ENCODE measurements at regions not wholly inside any gene's neighbourhood (a gene's known extent, or its start where the extent isn't known, plus 50 kb on each side); places are given as distances from the start of the nearest gene placed in this dataset.

DNA sequence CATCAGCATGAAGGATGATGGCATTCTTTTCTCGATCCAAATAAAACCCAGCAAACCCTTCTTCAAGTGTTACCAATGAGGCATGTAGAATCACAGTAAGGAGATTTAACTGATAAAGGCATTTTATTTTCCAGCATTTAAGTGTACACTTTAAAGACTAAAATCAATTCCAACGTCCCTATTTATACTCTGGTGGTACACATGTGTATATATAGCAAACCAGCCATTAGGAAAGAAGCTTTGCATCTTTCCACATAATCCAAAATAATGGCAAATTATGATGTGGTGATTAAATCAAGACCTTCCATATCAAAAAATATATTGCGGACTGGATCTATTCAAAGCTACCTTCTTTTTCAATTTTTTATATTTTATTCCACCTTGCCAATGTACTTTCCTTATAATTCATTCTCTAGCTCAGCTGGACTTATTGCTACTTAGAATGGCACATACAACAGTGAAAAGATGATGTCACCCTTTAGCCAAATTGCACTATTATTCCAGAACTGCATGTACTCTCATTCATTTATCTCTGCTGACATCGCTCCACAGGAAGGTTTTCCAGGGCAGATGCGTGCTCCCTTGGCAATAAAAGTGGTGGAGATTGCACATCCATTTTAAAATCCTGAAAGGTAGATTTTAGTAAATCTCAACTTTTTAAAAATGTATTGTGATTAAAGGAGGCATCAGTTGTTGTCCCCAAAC lies 63.3 kb upstream of the SLC30A5 start:
- H3K27me3 ChIP-seq (ENCODE audit: insufficient read depth, poor library complexity, severe bottlenecking): peaks cover 4% of the 10 kb centered on the region
- H3K4me3 ChIP-seq (ENCODE audit: severe bottlenecking): no peak overlapping the region
- no peaks in the 10 kb centered on the region for H3K9me3 ChIP-seq (ENCODE audit: severe bottlenecking)
- DNase-seq (ENCODE audit: low spot score): no peak
- TF ChIP-seq, protein P1, sequence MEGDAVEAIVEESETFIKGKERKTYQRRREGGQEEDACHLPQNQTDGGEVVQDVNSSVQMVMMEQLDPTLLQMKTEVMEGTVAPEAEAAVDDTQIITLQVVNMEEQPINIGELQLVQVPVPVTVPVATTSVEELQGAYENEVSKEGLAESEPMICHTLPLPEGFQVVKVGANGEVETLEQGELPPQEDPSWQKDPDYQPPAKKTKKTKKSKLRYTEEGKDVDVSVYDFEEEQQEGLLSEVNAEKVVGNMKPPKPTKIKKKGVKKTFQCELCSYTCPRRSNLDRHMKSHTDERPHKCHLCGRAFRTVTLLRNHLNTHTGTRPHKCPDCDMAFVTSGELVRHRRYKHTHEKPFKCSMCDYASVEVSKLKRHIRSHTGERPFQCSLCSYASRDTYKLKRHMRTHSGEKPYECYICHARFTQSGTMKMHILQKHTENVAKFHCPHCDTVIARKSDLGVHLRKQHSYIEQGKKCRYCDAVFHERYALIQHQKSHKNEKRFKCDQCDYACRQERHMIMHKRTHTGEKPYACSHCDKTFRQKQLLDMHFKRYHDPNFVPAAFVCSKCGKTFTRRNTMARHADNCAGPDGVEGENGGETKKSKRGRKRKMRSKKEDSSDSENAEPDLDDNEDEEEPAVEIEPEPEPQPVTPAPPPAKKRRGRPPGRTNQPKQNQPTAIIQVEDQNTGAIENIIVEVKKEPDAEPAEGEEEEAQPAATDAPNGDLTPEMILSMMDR (IDR thresholded peaks at IDR 0.05; ENCODE audit: poor library complexity, severe bottlenecking): no peak
- no peaks in the 10 kb centered on the region for H3K4me1 ChIP-seq (ENCODE audit: insufficient read depth, poor library complexity, severe bottlenecking)
- H3K36me3 ChIP-seq (ENCODE audit: low read depth): no peaks in the 10 kb centered on the region
- no peak overlapping the region for H3K27ac ChIP-seq (ENCODE audit: poor library complexity, severe bottlenecking)
- ATAC-seq (ENCODE audit: low read depth): no peak

DNA sequence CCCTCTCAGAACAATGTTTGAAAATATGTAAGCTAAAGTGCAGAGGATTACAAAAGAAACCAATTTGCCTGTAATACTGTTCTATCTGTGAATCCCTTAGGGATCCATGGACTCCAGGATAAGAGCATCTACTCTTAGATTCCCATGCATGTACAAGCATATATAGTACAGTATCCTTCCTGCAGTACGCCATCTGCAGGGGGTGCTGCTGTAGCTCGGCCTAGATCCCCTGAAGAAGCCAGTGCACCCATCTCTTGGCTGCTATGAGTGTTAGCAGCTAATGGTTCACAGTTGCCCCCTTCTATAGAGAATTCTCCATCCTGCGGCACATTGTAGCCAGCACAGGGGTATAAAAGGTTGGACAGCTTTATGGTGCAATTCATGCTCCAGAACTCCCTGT lies 61.8 kb upstream of the SLC30A5 start:
- DNase-seq (ENCODE audit: low spot score) (no peak), ATAC-seq (ENCODE audit: low read depth) (0 out of 3 replicates have a peak, but pooled peaks have one; percentile 21)
- Histone ChIP-seq H3K4me1 (ENCODE audit: insufficient read depth, poor library complexity, severe bottlenecking) (no peaks in the 10 kb centered on the region), H3K27me3 (ENCODE audit: insufficient read depth, poor library complexity, severe bottlenecking) (peaks cover 4% of the 10 kb centered on the region), H3K36me3 (ENCODE audit: low read depth) (no peaks in the 10 kb centered on the region), H3K27ac (ENCODE audit: poor library complexity, severe bottlenecking) (no peak overlapping the region), H3K4me3 (ENCODE audit: severe bottlenecking) (no peak overlapping the region), H3K9me3 (ENCODE audit: severe bottlenecking) (no peaks in the 10 kb centered on the region)
- TF ChIP-seq, protein P1 (IDR thresholded peaks at IDR 0.05; ENCODE audit: poor library complexity, severe bottlenecking): peak; percentile 6

DNA sequence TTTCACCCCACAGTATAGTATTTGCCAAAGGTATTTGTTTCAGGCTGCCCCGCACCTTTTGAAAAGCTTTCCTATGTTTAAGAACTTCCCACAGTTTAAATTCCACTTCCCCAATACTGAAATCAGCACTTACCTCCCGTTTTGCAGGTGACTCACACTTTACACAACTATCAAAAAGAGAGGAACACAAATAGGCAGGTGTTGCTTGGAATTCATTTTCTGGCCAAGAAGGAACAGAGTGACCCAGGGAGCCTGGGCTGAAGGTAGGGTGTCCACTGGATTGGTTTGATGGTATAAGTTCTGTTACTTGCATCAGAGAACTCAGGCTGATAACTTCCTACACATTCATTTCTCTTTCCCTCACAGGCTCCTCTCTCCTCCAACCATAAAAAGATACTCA lies 60.1 kb upstream of the SLC30A5 start:
- ATAC-seq (ENCODE audit: low read depth): no peak
- no peak for DNase-seq (ENCODE audit: low spot score)
- TF ChIP-seq, protein P1 (IDR thresholded peaks at IDR 0.05; ENCODE audit: poor library complexity, severe bottlenecking): no peak
- Histone ChIP-seq H3K27ac (ENCODE audit: poor library complexity, severe bottlenecking) (no peak overlapping the region), H3K36me3 (ENCODE audit: low read depth) (no peaks in the 10 kb centered on the region), H3K9me3 (ENCODE audit: severe bottlenecking) (no peaks in the 10 kb centered on the region), H3K4me3 (ENCODE audit: severe bottlenecking) (no peak overlapping the region), H3K4me1 (ENCODE audit: insufficient read depth, poor library complexity, severe bottlenecking) (no peaks in the 10 kb centered on the region), H3K27me3 (ENCODE audit: insufficient read depth, poor library complexity, severe bottlenecking) (peaks cover 4% of the 10 kb centered on the region)

DNA sequence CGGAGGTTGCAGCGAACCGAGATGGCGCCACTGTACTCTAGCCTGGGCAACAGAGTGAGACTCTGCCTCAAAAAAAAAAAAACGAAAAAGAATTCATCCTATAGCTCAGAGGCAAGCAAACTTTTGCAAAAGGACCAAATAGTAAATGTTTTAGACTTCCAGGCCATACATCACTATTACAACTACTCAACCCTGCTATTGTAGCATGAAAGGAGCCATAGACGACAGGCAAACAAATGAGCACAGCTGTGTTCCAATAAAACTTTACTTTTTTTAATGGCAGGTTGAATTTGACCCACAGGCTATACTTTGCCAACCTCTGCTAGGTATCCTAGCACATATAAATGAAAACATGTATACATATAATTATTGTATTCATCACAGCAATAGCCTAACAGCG lies 58.9 kb upstream of the SLC30A5 start:
- DNase-seq (ENCODE audit: low spot score) (no peak), ATAC-seq (ENCODE audit: low read depth) (no peak)
- H3K27me3 ChIP-seq (ENCODE audit: insufficient read depth, poor library complexity, severe bottlenecking): no peaks in the 10 kb centered on the region
- H3K4me1 ChIP-seq (ENCODE audit: insufficient read depth, poor library complexity, severe bottlenecking): no peaks in the 10 kb centered on the region
- H3K4me3 ChIP-seq (ENCODE audit: severe bottlenecking): no peak overlapping the region
- TF ChIP-seq, protein P1 (IDR thresholded peaks at IDR 0.05; ENCODE audit: poor library complexity, severe bottlenecking): no peak
- no peaks in the 10 kb centered on the region for H3K9me3 ChIP-seq (ENCODE audit: severe bottlenecking)
- H3K36me3 ChIP-seq (ENCODE audit: low read depth): no peaks in the 10 kb centered on the region
- H3K27ac ChIP-seq (ENCODE audit: poor library complexity, severe bottlenecking): no peak overlapping the region

DNA sequence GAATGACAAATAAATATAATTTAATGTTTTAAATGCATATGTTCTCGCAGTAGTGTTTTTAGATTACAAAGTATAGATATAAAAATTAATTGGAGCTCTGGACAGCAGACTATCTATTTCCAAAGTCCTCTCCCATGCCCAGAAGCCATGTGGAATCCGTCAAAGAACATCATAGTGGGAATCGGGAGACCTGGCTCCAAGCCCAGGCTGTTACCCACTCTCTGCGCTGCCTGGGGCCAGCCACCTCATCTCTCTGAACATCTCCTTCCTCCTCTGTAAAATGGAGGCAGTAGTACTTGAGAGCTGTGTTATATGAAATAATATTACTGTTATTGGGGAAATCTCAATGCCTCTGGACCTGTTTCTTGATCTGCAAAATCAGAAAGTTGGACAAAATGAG lies 58.1 kb upstream of the SLC30A5 start:
- Histone ChIP-seq H3K4me3 (ENCODE audit: severe bottlenecking) (no peak overlapping the region), H3K27ac (ENCODE audit: poor library complexity, severe bottlenecking) (no peak overlapping the region), H3K9me3 (ENCODE audit: severe bottlenecking) (no peaks in the 10 kb centered on the region), H3K27me3 (ENCODE audit: insufficient read depth, poor library complexity, severe bottlenecking) (no peaks in the 10 kb centered on the region), H3K36me3 (ENCODE audit: low read depth) (no peaks in the 10 kb centered on the region), H3K4me1 (ENCODE audit: insufficient read depth, poor library complexity, severe bottlenecking) (no peaks in the 10 kb centered on the region)
- DNase-seq (ENCODE audit: low spot score) (no peak), ATAC-seq (ENCODE audit: low read depth) (0 out of 3 replicates have a peak, but pooled peaks have one; percentile 35)
- TF ChIP-seq, protein P1 (IDR thresholded peaks at IDR 0.05; ENCODE audit: poor library complexity, severe bottlenecking): no peak
